SK-N-SH treated with all-trans-retinoic acid at 6 μM for 48 hours (cell line): ENCODE measurements at regions not wholly inside any gene's neighbourhood (a gene's known extent, or its start where the extent isn't known, plus 50 kb on each side); places are given as distances from the start of the nearest gene placed in this dataset.

Experiments used
- ATAC-seq: fragments of 200-7000 bp; cut with Tn5 transposase; 3 replicates; pipeline ENCODE4 v1.9.1; 2020; ENCODE audit warnings: mild to moderate bottlenecking, moderate library complexity
- BACH2 ChIP-seq: fragments of 250-450 bp; sonication (Bioruptor Pico); IDR thresholded peaks from 2 replicates; pipeline ENCODE4 v1.9.0; 2021; ENCODE audit warnings: mild to moderate bottlenecking, borderline replicate concordance
- CSDC2 ChIP-seq: fragments of 250-450 bp; sonication (Bioruptor Pico); IDR thresholded peaks from 2 replicates; pipeline ENCODE4 v1.5.0; 2020; ENCODE audit warnings: mild to moderate bottlenecking, moderate library complexity
- GLIS3 ChIP-seq: fragments of 250-450 bp; sonication (Bioruptor Pico); IDR thresholded peaks from 2 replicates; pipeline ENCODE4 v1.5.0; 2020; ENCODE audit warnings: mild to moderate bottlenecking, moderate library complexity
- ISL1 ChIP-seq: fragments of 250-450 bp; sonication (Bioruptor Pico); IDR thresholded peaks from 2 replicates; pipeline ENCODE4 v2.1.2; 2022; ENCODE audit warnings: mild to moderate bottlenecking, moderate library complexity
- OSR1 ChIP-seq: fragments of 250-450 bp; sonication (Bioruptor Pico); IDR thresholded peaks from 2 replicates; pipeline ENCODE4 v1.8.0; 2022; ENCODE audit warnings: moderate library complexity, mild to moderate bottlenecking, inconsistent platforms
- PATZ1 ChIP-seq: fragments of 250-450 bp; sonication (Bioruptor Pico); IDR thresholded peaks from 2 replicates; pipeline ENCODE4 v1.8.0; 2020; ENCODE audit warnings: mild to moderate bottlenecking, moderate library complexity, borderline replicate concordance
- PPARA ChIP-seq: fragments of 250-450 bp; sonication (Bioruptor Pico); IDR thresholded peaks from 2 replicates; pipeline ENCODE4 v1.5.0; 2020; ENCODE audit warnings: mild to moderate bottlenecking, borderline replicate concordance
- RARB ChIP-seq: fragments of 250-450 bp; sonication (Bioruptor Pico); IDR thresholded peaks from 2 replicates; pipeline ENCODE4 v1.8.0; 2021; ENCODE audit warnings: mild to moderate bottlenecking, moderate library complexity
- SNAI2 ChIP-seq: fragments of 250-450 bp; sonication (Bioruptor Pico); IDR thresholded peaks from 2 replicates; pipeline ENCODE4 v1.5.0; 2020; ENCODE audit warnings: mild to moderate bottlenecking, moderate library complexity
- TCF4 ChIP-seq: fragments of 250-450 bp; sonication (Bioruptor Pico); IDR thresholded peaks from 2 replicates; pipeline ENCODE4 v1.8.0; 2021; ENCODE audit warnings: mild to moderate bottlenecking, moderate library complexity, borderline replicate concordance
- ZC3H10 ChIP-seq: fragments of 250-450 bp; sonication (Bioruptor Pico); IDR thresholded peaks from 2 replicates; pipeline ENCODE4 v1.5.1; 2021; ENCODE audit warnings: mild to moderate bottlenecking, moderate library complexity
- ZFP3 ChIP-seq: fragments of 250-450 bp; sonication (Bioruptor Pico); IDR thresholded peaks from 2 replicates; pipeline ENCODE4 v1.5.0; 2020; ENCODE audit warnings: mild to moderate bottlenecking, moderate library complexity
- ZFP30 ChIP-seq: fragments of 450-650 bp; formaldehyde crosslinking; IDR thresholded peaks from 2 replicates; pipeline ENCODE4 v1.5.0; 2022; ENCODE audit warnings: mild to moderate bottlenecking, moderate library complexity
- ZNF565 ChIP-seq: fragments of 450-650 bp; formaldehyde crosslinking; conservative IDR thresholded peaks from 2 replicates; pipeline ENCODE4 v1.5.0; 2020; ENCODE audit warnings: low read depth, mild to moderate bottlenecking, moderate library complexity
- ZNF70 ChIP-seq: fragments of 450-650 bp; formaldehyde crosslinking; IDR thresholded peaks from 2 replicates; pipeline ENCODE4 v1.5.0; 2020; ENCODE audit warnings: mild to moderate bottlenecking, moderate library complexity
- TF ChIP-seq, protein P1 (sequence below): fragments of 250-450 bp; sonication (Bioruptor Pico); IDR thresholded peaks from 2 replicates; pipeline ENCODE4 v1.5.1; 2020; ENCODE audit warnings: low read depth, mild to moderate bottlenecking, moderate library complexity
- TF ChIP-seq, protein P2 (sequence below): fragments of 250-450 bp; sonication (Bioruptor Pico); IDR thresholded peaks from 2 replicates; pipeline ENCODE4 v1.8.0; 2021; ENCODE audit warnings: low read depth, mild to moderate bottlenecking, moderate library complexity, borderline replicate concordance
- TF ChIP-seq, protein P3 (sequence below): fragments of 250-450 bp; sonication (Bioruptor Pico); IDR thresholded peaks from 2 replicates; pipeline ENCODE4 v1.5.1; 2021; ENCODE audit warnings: mild to moderate bottlenecking, moderate library complexity

- ATAC-seq, result no peak
- TF ChIP-seq BACH2 (CRISPR knock-in tag) (no peak), TCF4 (CRISPR knock-in tag) (no peak), CSDC2 (CRISPR knock-in tag) (no peak), ZNF565 (CRISPR knock-in tag) (no peak)
- TF ChIP-seq, protein P1, sequence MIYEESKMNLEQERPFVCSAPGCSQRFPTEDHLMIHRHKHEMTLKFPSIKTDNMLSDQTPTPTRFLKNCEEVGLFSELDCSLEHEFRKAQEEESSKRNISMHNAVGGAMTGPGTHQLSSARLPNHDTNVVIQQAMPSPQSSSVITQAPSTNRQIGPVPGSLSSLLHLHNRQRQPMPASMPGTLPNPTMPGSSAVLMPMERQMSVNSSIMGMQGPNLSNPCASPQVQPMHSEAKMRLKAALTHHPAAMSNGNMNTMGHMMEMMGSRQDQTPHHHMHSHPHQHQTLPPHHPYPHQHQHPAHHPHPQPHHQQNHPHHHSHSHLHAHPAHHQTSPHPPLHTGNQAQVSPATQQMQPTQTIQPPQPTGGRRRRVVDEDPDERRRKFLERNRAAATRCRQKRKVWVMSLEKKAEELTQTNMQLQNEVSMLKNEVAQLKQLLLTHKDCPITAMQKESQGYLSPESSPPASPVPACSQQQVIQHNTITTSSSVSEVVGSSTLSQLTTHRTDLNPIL (CRISPR knock-in tag), result no peak
- TF ChIP-seq, all 23 proteins: peak for 0
These were observed 292.9 kb upstream of the ROBO1 start for GRCh38 chr3:80060664-80061063.

- TF ChIP-seq CSDC2 (CRISPR knock-in tag), result no peak
- TF ChIP-seq ZFP3 (CRISPR knock-in tag), result no peak
- TF ChIP-seq, protein P2, sequence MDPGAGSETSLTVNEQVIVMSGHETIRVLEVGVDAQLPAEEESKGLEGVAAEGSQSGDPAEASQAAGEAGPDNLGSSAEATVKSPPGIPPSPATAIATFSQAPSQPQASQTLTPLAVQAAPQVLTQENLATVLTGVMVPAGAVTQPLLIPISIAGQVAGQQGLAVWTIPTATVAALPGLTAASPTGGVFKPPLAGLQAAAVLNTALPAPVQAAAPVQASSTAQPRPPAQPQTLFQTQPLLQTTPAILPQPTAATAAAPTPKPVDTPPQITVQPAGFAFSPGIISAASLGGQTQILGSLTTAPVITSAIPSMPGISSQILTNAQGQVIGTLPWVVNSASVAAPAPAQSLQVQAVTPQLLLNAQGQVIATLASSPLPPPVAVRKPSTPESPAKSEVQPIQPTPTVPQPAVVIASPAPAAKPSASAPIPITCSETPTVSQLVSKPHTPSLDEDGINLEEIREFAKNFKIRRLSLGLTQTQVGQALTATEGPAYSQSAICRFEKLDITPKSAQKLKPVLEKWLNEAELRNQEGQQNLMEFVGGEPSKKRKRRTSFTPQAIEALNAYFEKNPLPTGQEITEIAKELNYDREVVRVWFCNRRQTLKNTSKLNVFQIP (CRISPR knock-in tag), result no peak
- no peak for TF ChIP-seq BACH2 (CRISPR knock-in tag)
- TF ChIP-seq ZFP30 (CRISPR knock-in tag), result no peak
- no peak for TF ChIP-seq OSR1
- TF ChIP-seq, protein P3, sequence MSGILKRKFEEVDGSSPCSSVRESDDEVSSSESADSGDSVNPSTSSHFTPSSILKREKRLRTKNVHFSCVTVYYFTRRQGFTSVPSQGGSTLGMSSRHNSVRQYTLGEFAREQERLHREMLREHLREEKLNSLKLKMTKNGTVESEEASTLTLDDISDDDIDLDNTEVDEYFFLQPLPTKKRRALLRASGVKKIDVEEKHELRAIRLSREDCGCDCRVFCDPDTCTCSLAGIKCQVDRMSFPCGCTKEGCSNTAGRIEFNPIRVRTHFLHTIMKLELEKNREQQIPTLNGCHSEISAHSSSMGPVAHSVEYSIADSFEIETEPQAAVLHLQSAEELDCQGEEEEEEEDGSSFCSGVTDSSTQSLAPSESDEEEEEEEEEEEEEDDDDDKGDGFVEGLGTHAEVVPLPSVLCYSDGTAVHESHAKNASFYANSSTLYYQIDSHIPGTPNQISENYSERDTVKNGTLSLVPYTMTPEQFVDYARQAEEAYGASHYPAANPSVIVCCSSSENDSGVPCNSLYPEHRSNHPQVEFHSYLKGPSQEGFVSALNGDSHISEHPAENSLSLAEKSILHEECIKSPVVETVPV, result no peak
- TF ChIP-seq ZNF565 (CRISPR knock-in tag), result no peak
- TF ChIP-seq, all 23 proteins: peak for 0
- ATAC-seq, result no peak
These were observed 287.5 kb upstream of the ROBO1 start for GRCh38 chr3:80055306-80055705.

DNA sequence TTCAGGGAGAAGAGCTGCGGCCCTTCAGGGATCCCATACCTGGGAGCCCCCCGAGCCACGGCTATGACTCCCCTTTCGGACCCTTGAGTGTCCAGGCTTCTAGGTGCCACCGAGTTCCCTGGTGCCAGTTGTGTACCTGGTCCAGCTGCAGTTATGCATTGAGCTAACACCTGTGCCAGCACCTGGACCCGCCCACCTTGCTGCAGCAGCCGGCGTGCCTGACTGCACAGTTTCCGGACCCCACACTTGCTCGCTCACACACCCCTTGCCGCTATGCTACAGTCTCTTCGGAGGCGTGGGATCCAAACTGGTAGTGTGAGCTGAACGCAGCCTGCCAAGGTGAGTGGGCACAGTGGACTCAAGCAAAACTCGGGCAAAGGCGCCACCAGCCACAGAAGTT, 284.5 kb upstream of the ROBO1 start:
- TF ChIP-seq, protein P3, result no peak
- TF ChIP-seq PATZ1 (CRISPR knock-in tag) (no peak), RARB (no peak), GLIS3 (CRISPR knock-in tag) (no peak), ZNF70 (CRISPR knock-in tag) (no peak), ZC3H10 (CRISPR knock-in tag) (no peak), SNAI2 (no peak), CSDC2 (CRISPR knock-in tag) (no peak), ZFP30 (CRISPR knock-in tag) (no peak)
- TF ChIP-seq, protein P1 (CRISPR knock-in tag), result no peak
- TF ChIP-seq, all 23 proteins: peak for 0
- no peak for ATAC-seq

- ATAC-seq, result no peak
- TF ChIP-seq PPARA (CRISPR knock-in tag), result no peak
- TF ChIP-seq, protein P2 (CRISPR knock-in tag), result no peak
- TF ChIP-seq ZC3H10 (CRISPR knock-in tag), result no peak
- TF ChIP-seq RARB, result no peak
- no peak for TF ChIP-seq PATZ1 (CRISPR knock-in tag)
- TF ChIP-seq, protein P1 (CRISPR knock-in tag), result no peak
- TF ChIP-seq ZNF565 (CRISPR knock-in tag), result no peak
- no peak for TF ChIP-seq ISL1
- TF ChIP-seq BACH2 (CRISPR knock-in tag), result no peak
- no peak for TF ChIP-seq ZNF70 (CRISPR knock-in tag)
- TF ChIP-seq, protein P3, result no peak
These were observed 283.8 kb upstream of the ROBO1 start for GRCh38 chr3:80051602-80051962.
